ENCODE measurements at regions not wholly inside any gene's neighbourhood (a gene's known extent, or its start where the extent isn't known, plus 50 kb on each side); places are given as distances from the start of the nearest gene placed in this dataset.

GRCh38 chr13:61900033-61900432 lies 484.4 kb upstream of the PCDH20 start:
- TF ChIP-seq CTCF (IDR thresholded peaks at IDR 0.05) (no peak), POLR2A (IDR thresholded peaks at IDR 0.05) (no peak)
